Fibroblast of villous mesenchyme (primary cell): ENCODE measurements at regions not wholly inside any gene's neighbourhood (a gene's known extent, or its start where the extent isn't known, plus 50 kb on each side); places are given as distances from the start of the nearest gene placed in this dataset.

Experiments used
- DNase-seq: peaks from one replicate; pipeline ENCODE4 v3.0.0-alpha.2; 2010; ENCODE audit warnings: low read depth
- H3K4me3 ChIP-seq: 2 replicates; pipeline ENCODE4 v1.5.1; 2011; ENCODE audit warnings: low read depth, mild to moderate bottlenecking, low read length
- CTCF ChIP-seq: IDR thresholded peaks from 2 replicates; pipeline ENCODE4 v1.5.1; 2012; ENCODE audit warnings: low read depth, mild to moderate bottlenecking, low read length; ENCODE audit not compliant: insufficient read depth

- DNase-seq, result no peak
- TF ChIP-seq CTCF, result no peak
- no peak overlapping the region for H3K4me3 ChIP-seq
Measured at GRCh38 chr9:96125624-96126023, 176.4 kb downstream of the HSD17B3 start.

- H3K4me3 ChIP-seq, result no peak overlapping the region
- no peak for TF ChIP-seq CTCF
- DNase-seq, result peak; percentile 70
Measured at GRCh38 chr9:96122751-96123150, 179.2 kb downstream of the HSD17B3 start.

- no peak for DNase-seq
- TF ChIP-seq CTCF, result no peak
Measured at GRCh38 chr9:96122282-96122681, 179.7 kb downstream of the HSD17B3 start.

GRCh38 chr9:96121136-96121535, 180.8 kb downstream of the HSD17B3 start:
- DNase-seq, result no peak
- TF ChIP-seq CTCF, result no peak
- H3K4me3 ChIP-seq, result no peak overlapping the region

More at GRCh38 chr9:96122282-96122681, 179.7 kb downstream of the HSD17B3 start:
- H3K4me3 ChIP-seq, result no peak overlapping the region

- TF ChIP-seq CTCF, result no peak
- no peak for DNase-seq
- H3K4me3 ChIP-seq, result no peak overlapping the region
Measured at GRCh38 chr9:96117398-96118080, 184.4 kb downstream of the HSD17B3 start.

- H3K4me3 ChIP-seq, result no peak overlapping the region
- DNase-seq, result no peak
- TF ChIP-seq CTCF, result no peak
Measured at GRCh38 chr9:96116275-96117064, 185.5 kb downstream of the HSD17B3 start.

- DNase-seq, result no peak
- H3K4me3 ChIP-seq, result no peak overlapping the region
- TF ChIP-seq CTCF, result no peak
Measured at GRCh38 chr9:96115836-96116235, 186.1 kb downstream of the HSD17B3 start.
